IMR-90 (cell line): ENCODE measurements at regions not wholly inside any gene's neighbourhood (a gene's known extent, or its start where the extent isn't known, plus 50 kb on each side); places are given as distances from the start of the nearest gene placed in this dataset.

Experiments used
- ATAC-seq: fragments of 200-7000 bp; cut with Tn5 transposase; 2 replicates; pipeline ENCODE4 v1.9.1; 2020; ENCODE audit warnings: low read depth, mild to moderate bottlenecking, moderate library complexity
- BruUV-seq: library from RNA; stranded (reverse); fragments of 400-500 nt; replicated peaks from 2 replicates; lab custom pipeline; 2021; lab: Mats Ljungman, UMichigan
- CTCF ChIA-PET: fragments of 300-600 bp; formaldehyde crosslinking; extraction: SDS; loops from one replicate; lab custom pipeline; 2021; ENCODE audit warnings: antibody characterized with exemption; lab: Yijun Ruan, JAX
- POLR2A ChIA-PET: fragments of 300-600 bp; sonication (Branson Sonifier 250); formaldehyde crosslinking; loops from one replicate; lab custom pipeline; 2022; ENCODE audit warnings: antibody characterized with exemption; ENCODE audit not compliant: unreplicated experiment; lab: Charles Lee
- DNase-seq: peaks from one replicate; pipeline ENCODE4 v3.0.0; 2013
- H2AFZ ChIP-seq: replicated peaks from 2 replicates; pipeline ENCODE3; 2013; ENCODE audit warnings: low read length, mild to moderate bottlenecking; ENCODE audit not compliant: poor library complexity
- H2AK5ac ChIP-seq: 2 replicates; pipeline ENCODE4 v1.6.1; 2013; ENCODE audit warnings: low read depth, low read length, inconsistent platforms
- H2AK9ac ChIP-seq: replicated peaks from 2 replicates; pipeline ENCODE3; 2013; ENCODE audit warnings: mild to moderate bottlenecking, low read depth, low read length, moderate library complexity; ENCODE audit not compliant: poor library complexity
- H2BK120ac ChIP-seq: 2 replicates; pipeline ENCODE4 v1.6.1; 2013; ENCODE audit warnings: low read depth, low read length, inconsistent platforms
- H2BK15ac ChIP-seq: 3 replicates; pipeline ENCODE4 v1.6.1; 2013; ENCODE audit warnings: low read depth, low read length, inconsistent platforms
- H2BK20ac ChIP-seq: 2 replicates; pipeline ENCODE4 v1.6.1; 2013; ENCODE audit warnings: low read depth, mild to moderate bottlenecking, inconsistent platforms, low read length, moderate library complexity
- H2BK5ac ChIP-seq: 2 replicates; pipeline ENCODE4 v1.6.1; 2013; ENCODE audit warnings: mild to moderate bottlenecking, low read depth, low read length, inconsistent platforms; ENCODE audit not compliant: poor library complexity, severe bottlenecking
- H3K14ac ChIP-seq: replicated peaks from 2 replicates; pipeline ENCODE4 v1.6.1; 2013; ENCODE audit warnings: low read depth, low read length, inconsistent platforms
- H3K18ac ChIP-seq: 2 replicates; pipeline ENCODE4 v1.6.1; 2013; ENCODE audit warnings: low read depth, low read length, control low read depth
- H3K23ac ChIP-seq: 2 replicates; pipeline ENCODE4 v1.6.1; 2013; ENCODE audit warnings: low read depth, low read length, inconsistent platforms
- H3K27ac ChIP-seq: 2 replicates; pipeline ENCODE4 v1.5.1; 2013; ENCODE audit warnings: mild to moderate bottlenecking, control low read depth, low read length; ENCODE audit not compliant: insufficient read depth
- H3K27me3 ChIP-seq: 2 replicates; pipeline ENCODE4 v1.6.1; 2013; ENCODE audit warnings: low read length; ENCODE audit not compliant: control insufficient read depth, insufficient read depth
- H3K36me3 ChIP-seq: 2 replicates; pipeline ENCODE4 v1.6.1; 2013; ENCODE audit warnings: low read length, mixed read lengths; ENCODE audit not compliant: control insufficient read depth, insufficient read depth
- H3K4ac ChIP-seq: 2 replicates; pipeline ENCODE4 v1.6.1; 2013; ENCODE audit warnings: low read depth, low read length, inconsistent platforms
- H3K4me1 ChIP-seq: 2 replicates; pipeline ENCODE4 v1.6.1; 2013; ENCODE audit warnings: low read length, mixed read lengths; ENCODE audit not compliant: control insufficient read depth, insufficient read depth
- H3K4me2 ChIP-seq: 2 replicates; pipeline ENCODE4 v1.6.1; 2013; ENCODE audit warnings: low read depth, mild to moderate bottlenecking, control low read depth, low read length, moderate library complexity
- H3K4me3 ChIP-seq: 2 replicates; pipeline ENCODE4 v1.5.1; 2013; ENCODE audit warnings: low read depth, mild to moderate bottlenecking, control low read depth, low read length, moderate library complexity; ENCODE audit not compliant: insufficient read depth
- H3K56ac ChIP-seq: 2 replicates; pipeline ENCODE4 v1.6.1; 2013; ENCODE audit warnings: low read length, inconsistent platforms; ENCODE audit not compliant: insufficient read depth; ENCODE audit errors: extremely low read depth
- H3K79me1 ChIP-seq, 2 experiments: 2 replicates each; pipeline ENCODE4 v1.6.1; 2013; ENCODE audit warnings: low read length in 2 of 2, inconsistent platforms in 1 of 2, low read depth in 1 of 2
- H3K9ac ChIP-seq: 2 replicates; pipeline ENCODE4 v1.6.1; 2013; ENCODE audit warnings: low read depth, low read length, control low read depth
- H3K9me1 ChIP-seq: 2 replicates; pipeline ENCODE4 v1.6.1; 2013; ENCODE audit warnings: low read length, inconsistent platforms; ENCODE audit not compliant: insufficient read depth
- H3K9me3 ChIP-seq: 2 replicates; pipeline ENCODE4 v1.6.1; 2013; ENCODE audit warnings: low read length; ENCODE audit not compliant: control insufficient read depth, insufficient read depth
- H4K20me1 ChIP-seq: 2 replicates; pipeline ENCODE4 v1.6.1; 2013; ENCODE audit warnings: low read length, inconsistent platforms; ENCODE audit not compliant: insufficient read depth
- H4K5ac ChIP-seq: 2 replicates; pipeline ENCODE4 v1.6.1; 2013; ENCODE audit warnings: mild to moderate bottlenecking, low read depth, low read length, control low read depth
- H4K8ac ChIP-seq, 2 experiments: 2 replicates each; pipeline ENCODE4 v1.6.1; 2013; ENCODE audit warnings: low read depth in 2 of 2, low read length in 2 of 2, control low read depth in 1 of 2, inconsistent platforms in 1 of 2
- H4K91ac ChIP-seq: 2 replicates; pipeline ENCODE4 v1.6.1; 2013; ENCODE audit warnings: low read depth, low read length, inconsistent platforms; ENCODE audit not compliant: insufficient read depth
- BHLHE40 ChIP-seq: fragments of 150-350 bp; IDR thresholded peaks from 2 replicates; pipeline ENCODE4 v1.6.1; 2016; ENCODE audit warnings: mild to moderate bottlenecking, low read depth, low read length
- CEBPB ChIP-seq: IDR thresholded peaks from 2 replicates; pipeline ENCODE4 v1.6.1; 2012; ENCODE audit warnings: low read depth, low read length, improper control_type of control experiment
- CHD1 ChIP-seq: IDR thresholded peaks from 2 replicates; pipeline ENCODE4 v1.6.1; 2012; ENCODE audit warnings: low read depth, low read length, improper control_type of control experiment
- CTCF ChIP-seq: conservative IDR thresholded peaks from 2 replicates; pipeline ENCODE4 v1.5.1; 2012; ENCODE audit warnings: mild to moderate bottlenecking, low read depth, low read length, improper control_type of control experiment
- ELK1 ChIP-seq: fragments of 150-350 bp; IDR thresholded peaks from 2 replicates; pipeline ENCODE4 v1.6.1; 2016; ENCODE audit warnings: low read depth, mild to moderate bottlenecking, low read length, moderate library complexity, borderline replicate concordance
- FOS ChIP-seq: fragments of 150-350 bp; IDR thresholded peaks from 2 replicates; pipeline ENCODE4 v1.6.1; 2016; ENCODE audit warnings: low read depth, low read length
- MAFK ChIP-seq: IDR thresholded peaks from 2 replicates; pipeline ENCODE4 v1.6.1; 2012; ENCODE audit warnings: low read depth, low read length, improper control_type of control experiment
- MAZ ChIP-seq: IDR thresholded peaks from 2 replicates; pipeline ENCODE4 v1.6.1; 2012; ENCODE audit warnings: low read depth, mild to moderate bottlenecking, low read length, improper control_type of control experiment, moderate library complexity, borderline replicate concordance
- MXI1 ChIP-seq: IDR thresholded peaks from 2 replicates; pipeline ENCODE4 v1.6.1; 2012; ENCODE audit warnings: low read depth, mild to moderate bottlenecking, low read length, moderate library complexity, borderline replicate concordance
- NFE2L2 ChIP-seq: fragments of 150-350 bp; IDR thresholded peaks from 2 replicates; pipeline ENCODE4 v1.6.1; 2016; ENCODE audit warnings: low read depth, mild to moderate bottlenecking, low read length
- POLR2A ChIP-seq: IDR thresholded peaks from 2 replicates; pipeline ENCODE4 v1.6.1; 2012; ENCODE audit warnings: mild to moderate bottlenecking, low read depth, low read length
- RAD21 ChIP-seq: IDR thresholded peaks from 2 replicates; pipeline ENCODE4 v1.6.1; 2012; ENCODE audit warnings: low read length, improper control_type of control experiment
- RCOR1 ChIP-seq: IDR thresholded peaks from 2 replicates; pipeline ENCODE4 v1.6.1; 2012; ENCODE audit warnings: mild to moderate bottlenecking, low read length, improper control_type of control experiment; ENCODE audit not compliant: insufficient replicate concordance
- RFX5 ChIP-seq: IDR thresholded peaks from 2 replicates; pipeline ENCODE4 v1.8.0; 2012; ENCODE audit warnings: low read depth, mild to moderate bottlenecking, low read length, moderate library complexity
- SMC3 ChIP-seq: fragments of 150-350 bp; IDR thresholded peaks from 2 replicates; pipeline ENCODE4 v1.6.1; 2016; ENCODE audit warnings: low read depth, mild to moderate bottlenecking, antibody characterized with exemption, low read length, moderate library complexity
- WGBS, 2 experiments: methylation state at CpG; one replicate each; pipeline versions ENCODE4 v1.1.5 to v1.1.7; 2013; ENCODE audit warnings: missing lambda C conversion rate in 2 of 2; ENCODE audit not compliant: insufficient read length in 1 of 2; ENCODE audit errors: extremely low coverage in 2 of 2; 5-methylcytosine and 5-hydroxymethylcytosine counted together
- dilution Hi-C: fragments of 300-500 bp; cut with HindIII; formaldehyde crosslinking; loops from one replicate; pipeline ENCODE4 v1.14.3; 2018; ENCODE audit warnings: low sequenced_read_pairs; ENCODE audit not compliant: unreplicated experiment
- in situ Hi-C: fragments of 300-500 bp; cut with MboI; formaldehyde crosslinking; loops from 3 replicates; pipeline ENCODE4 v1.14.3; 2019; ENCODE audit warnings: low sequenced_read_pairs, inconsistent platforms, mixed read lengths
- intact Hi-C: fragments of 100-400 bp; cut with micrococcal nuclease; formaldehyde crosslinking; loops from 2 replicates; pipeline ENCODE4 v1.10.0; 2022
- TF ChIP-seq, protein P1 (sequence below): fragments of 150-350 bp; IDR thresholded peaks from 2 replicates; pipeline ENCODE4 v1.6.1; 2017; ENCODE audit warnings: mild to moderate bottlenecking, antibody characterized with exemption, low read length, low read depth

- Histone ChIP-seq H3K4me3 (no peak overlapping the region), H3K56ac (no peak overlapping the region), H3K36me3 (no peaks in the 10 kb centered on the region), H3K18ac (no peak overlapping the region), H3K4me1 (no peaks in the 10 kb centered on the region), H3K27ac (no peak overlapping the region), H4K91ac (no peak overlapping the region), H3K23ac (no peak overlapping the region), H2BK5ac (no peak overlapping the region), H3K9ac (no peak overlapping the region), H3K14ac (no peak overlapping the region), H2BK20ac (no peak overlapping the region), H4K5ac (no peak overlapping the region), H2BK15ac (no peak overlapping the region), H2AFZ (no peak overlapping the region), H3K4ac (no peak overlapping the region), H2AK5ac (no peak overlapping the region), H3K27me3 (no peaks in the 10 kb centered on the region), H2AK9ac (no peak overlapping the region), H4K20me1 (no peaks in the 10 kb centered on the region), H3K4me2 (no peak overlapping the region), H3K79me1 (no peaks in the 10 kb centered on the region), H3K9me1 (no peaks in the 10 kb centered on the region), H4K8ac (no peak overlapping the region), H2BK120ac (no peak overlapping the region), H3K9me3 (peaks cover 10% of the 10 kb centered on the region)
- CTCF ChIA-PET: no interaction called here
- TF ChIP-seq RFX5 (no peak), SMC3 (no peak), FOS (no peak), RAD21 (no peak), BHLHE40 (no peak), CHD1 (no peak), NFE2L2 (no peak), MXI1 (no peak), ELK1 (no peak), CTCF (no peak), POLR2A (no peak), MAZ (no peak), RCOR1 (no peak), CEBPB (no peak), MAFK (no peak)
- TF ChIP-seq, protein P1, sequence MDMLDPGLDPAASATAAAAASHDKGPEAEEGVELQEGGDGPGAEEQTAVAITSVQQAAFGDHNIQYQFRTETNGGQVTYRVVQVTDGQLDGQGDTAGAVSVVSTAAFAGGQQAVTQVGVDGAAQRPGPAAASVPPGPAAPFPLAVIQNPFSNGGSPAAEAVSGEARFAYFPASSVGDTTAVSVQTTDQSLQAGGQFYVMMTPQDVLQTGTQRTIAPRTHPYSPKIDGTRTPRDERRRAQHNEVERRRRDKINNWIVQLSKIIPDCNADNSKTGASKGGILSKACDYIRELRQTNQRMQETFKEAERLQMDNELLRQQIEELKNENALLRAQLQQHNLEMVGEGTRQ: no peak
- intact Hi-C loops: no loop called here
- ATAC-seq (no peak), DNase-seq (no peak)
- no TSS peak for BruUV-seq
- in situ Hi-C loops: no loop called here
- dilution Hi-C loops: no loop called here
- POLR2A ChIA-PET: no interaction called here
- no CpG with 5 or more reads among the region's 1 CpG for WGBS, 2 experiments
These were observed 886.2 kb upstream of the GHITM start for GRCh38 chr10:83253011-83253671.
